ENCODE measurements at regions not wholly inside any gene's neighbourhood (a gene's known extent, or its start where the extent isn't known, plus 50 kb on each side); places are given as distances from the start of the nearest gene placed in this dataset.

DNA sequence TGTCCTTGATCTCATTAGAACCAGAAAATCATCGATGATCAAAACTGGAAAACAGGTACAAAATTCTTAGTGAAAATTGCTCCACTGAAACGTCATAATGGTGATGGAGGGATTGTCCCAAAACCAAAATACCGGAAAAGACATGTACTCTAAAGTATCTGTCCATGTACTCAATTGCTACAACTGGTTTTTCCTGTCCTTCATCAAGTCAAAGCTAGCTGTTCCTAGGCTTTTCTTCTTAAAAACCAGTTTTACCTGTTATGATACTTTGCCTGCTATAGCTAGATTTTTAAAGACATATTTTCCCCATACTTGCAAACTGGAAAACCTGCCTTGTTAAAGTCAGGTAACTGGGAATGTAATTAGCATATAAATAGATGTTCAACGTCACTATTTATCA is 50.5 kb upstream of the LRRC1 start:
- no peak for DNase-seq

DNA sequence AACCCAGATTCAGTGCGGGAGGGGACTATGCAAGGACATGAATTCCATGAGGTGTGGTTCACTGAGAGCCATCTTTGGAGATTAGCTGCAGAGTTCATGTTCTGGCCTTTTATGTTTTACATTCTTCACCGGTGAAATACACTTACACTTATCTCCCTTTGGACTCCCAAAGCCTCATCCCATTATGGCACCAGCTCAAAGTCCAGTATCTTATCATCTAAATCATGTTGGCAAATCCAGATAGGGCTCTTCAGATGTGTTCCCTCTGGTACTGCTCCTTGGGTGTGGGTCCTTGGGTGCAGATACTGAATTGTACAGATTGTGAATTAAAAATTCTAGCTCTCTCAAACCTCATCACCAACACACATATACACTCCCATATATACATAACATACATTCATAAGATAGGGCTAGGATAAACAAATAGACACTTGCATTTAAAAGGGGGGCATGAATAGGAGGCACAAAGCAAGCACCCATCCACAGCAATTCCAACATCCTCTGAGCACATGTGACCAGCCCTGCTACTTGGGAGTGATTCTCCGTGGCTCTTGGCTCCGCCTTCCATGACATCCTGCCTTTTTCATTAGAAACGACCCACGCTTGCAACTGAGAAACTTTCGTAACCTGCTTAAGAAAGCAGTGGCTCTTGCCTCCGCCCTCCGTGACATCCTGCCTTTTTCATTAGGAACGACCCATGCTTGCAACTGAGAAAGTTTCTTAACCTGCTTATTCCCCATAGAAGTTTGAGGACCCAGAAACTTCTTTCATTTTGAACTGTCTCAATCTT is 53.6 kb upstream of the LRRC1 start:
- DNase-seq, result no peak

DNA sequence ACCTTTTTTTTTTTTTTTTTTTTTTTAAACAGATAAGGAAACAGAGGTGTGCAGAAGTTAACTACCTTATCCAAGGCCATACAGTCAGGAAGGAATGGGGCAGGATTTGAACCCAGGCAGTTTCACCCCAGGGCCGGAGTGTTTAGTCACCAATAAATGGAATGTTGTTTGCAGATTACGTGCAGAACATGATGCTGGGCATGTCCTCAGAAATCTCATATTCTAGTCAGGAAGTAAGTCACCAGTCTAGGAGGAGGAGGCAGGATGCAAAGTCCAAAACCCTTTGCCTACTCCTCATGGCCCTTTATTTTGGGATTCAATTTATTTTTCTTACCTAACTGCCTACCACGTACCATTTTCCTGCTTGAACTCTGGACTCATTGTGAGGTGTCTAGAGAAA is 57.1 kb upstream of the LRRC1 start:
- DNase-seq, result no peak

DNA sequence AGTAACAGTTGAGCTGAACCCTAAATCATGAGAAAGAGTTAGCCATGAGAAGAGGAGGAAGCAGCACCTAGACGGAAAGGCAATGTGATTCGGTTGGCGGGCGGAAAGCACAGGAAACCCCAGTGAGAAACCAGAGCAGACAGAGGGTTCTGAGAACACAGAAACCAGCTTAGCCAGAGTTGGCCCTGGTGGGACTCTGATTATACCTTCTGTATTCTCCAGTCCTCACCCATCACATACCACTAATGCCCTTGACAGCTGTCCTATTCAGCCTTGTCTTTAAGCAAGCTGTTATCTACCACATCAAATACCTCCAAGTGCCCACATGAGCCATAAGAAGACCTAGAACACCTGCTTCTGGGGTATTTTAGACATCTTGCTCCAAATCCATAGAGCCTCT is 58.9 kb upstream of the LRRC1 start:
- DNase-seq, result no peak

DNA sequence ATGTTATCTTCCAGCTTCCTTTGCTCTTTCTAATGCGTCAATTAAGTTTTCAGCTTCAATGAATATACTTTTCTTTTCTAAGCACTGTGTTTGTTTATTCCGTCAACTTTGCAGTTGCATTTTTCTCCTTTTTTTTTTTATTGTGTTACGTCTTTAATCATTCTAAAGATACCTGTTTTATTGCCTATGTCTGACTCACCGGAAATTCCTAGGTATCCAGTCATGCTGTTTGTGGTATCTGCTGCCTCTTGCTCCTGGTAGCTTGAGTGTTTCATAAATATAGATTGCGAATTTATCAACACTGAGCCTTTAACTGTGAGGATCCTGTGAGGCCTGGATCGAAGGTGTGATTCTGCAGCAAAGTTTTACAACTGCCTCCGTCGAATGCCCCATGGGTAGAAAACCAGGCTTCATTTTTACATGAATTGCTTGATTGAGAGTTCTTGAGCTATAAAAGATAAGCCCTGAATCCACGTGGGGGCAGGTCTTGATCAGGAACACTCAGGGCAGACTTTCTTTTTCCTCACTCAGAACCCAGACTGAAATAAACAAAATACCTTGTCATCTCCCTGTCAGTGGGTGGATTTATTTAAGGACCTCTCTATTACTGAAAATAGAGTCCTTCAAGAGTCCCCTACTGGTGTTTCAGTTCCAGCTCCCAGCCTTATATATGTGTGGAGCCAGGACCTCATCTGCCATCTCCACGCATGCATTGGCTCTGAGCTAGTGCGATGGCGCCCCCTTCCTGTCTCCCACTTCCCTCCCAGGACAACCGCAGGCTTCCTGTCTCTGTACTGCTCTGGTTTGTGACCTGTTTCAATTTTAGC is 60.1 kb upstream of the LRRC1 start:
- DNase-seq, result no peak

DNA sequence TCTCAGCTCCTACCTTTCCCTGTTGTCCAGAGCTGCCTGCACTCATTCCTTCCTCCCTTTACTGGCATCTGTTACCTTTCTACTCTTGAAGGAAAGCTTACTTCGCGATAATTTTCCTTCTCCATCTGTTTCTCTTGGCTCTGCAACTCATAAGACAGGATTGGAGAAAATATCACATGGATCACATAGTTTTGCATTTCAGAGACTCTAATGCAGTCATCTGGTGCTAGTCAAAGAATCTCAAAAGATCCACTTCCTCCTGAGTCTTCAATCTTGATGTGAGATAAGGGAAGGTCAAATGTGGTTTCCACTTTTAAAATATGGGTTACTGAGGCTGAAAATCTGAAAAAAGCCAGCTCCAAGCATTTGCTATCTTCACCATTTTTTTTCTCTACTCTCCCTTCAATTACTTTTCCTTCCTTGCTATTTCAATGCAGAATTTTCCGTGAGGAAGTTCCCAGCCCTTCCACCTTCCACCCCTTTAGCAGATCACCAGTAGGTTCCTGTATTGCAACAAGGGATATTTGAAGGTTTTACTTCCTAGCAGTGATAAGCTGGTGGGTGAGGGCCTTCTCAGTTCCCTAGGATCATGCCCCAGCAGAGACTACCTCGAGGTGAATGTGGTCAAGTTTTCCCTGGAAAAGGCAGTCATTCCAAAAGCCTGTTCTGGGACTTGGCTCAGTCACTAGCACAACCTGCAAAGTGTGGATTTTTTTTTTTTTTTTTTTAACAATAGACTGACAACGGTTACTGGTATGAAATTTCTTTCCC is 62.8 kb upstream of the LRRC1 start:
- DNase-seq, result no peak

DNA sequence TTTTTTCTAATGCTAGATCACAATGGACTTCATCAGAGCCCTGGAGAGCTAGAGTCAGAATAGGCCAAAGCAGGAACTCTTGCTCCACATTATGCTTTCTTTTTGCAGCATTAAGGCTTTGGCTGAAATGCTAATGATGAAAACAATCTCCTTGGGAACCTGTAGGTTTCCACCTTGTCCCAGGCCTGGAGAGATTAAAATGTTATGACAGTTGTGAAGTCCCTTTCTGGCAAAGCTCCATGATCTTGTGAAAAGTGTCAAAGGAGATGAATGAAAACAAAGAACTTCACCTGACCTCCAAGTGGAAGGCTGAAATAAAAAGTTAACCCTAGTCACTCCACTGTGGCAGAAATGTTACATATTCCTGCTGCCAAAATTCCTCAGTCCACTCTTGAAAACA is 64.0 kb upstream of the LRRC1 start:
- no peak for DNase-seq

DNA sequence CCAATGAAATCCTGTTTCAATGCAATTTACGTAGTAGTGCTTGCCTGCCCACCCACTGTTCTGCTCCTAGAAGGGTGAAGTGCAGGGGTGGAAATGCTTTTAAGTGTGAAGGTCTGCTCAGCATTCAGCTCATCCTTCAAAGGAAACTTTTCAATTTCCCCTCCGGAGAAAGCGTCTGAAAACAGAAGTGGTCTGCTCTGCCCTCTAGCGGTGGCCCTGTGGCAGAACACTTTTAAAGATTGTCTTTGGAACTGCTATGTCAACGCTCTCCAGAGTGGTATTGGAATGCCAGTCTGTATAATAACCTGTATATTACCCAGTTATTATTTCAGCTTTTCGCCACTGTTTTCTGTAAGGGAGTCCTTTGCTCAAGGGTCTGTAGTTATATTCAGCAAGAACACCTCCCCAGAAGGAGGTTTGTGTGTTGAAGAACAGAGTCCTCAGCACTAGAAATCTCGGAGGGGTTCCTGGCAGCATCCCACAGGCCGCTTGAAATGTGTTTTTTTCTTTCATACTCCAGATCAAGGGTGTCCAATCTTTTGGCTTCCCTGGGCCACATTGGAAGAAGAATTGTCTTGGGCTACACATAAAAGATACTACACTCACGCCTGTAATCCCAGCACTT is 63.1 kb upstream of the KLHL31 start:
- peak in 7 of 14 donors; percentile 2 to 51 (median 22) for DNase-seq

DNA sequence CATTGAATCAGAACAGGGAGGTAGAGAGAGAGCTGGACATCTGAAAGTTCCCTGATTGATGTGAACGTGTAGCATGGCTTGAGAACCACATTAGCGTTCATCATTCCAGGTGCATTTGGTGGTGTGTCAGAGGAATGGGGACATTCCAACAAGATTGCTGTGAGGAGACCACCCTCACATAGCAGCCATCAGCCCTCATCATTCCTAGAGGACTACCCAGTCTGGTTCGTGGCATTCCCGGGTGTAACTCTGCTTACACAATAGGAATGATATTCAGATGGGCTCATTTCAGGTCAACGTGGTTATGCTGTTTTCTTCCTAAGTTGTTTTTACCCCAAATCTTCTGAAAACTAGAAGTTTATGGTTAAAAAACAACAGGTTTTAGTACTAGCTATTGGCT is 62.2 kb upstream of the KLHL31 start:
- DNase-seq, result no peak

DNA sequence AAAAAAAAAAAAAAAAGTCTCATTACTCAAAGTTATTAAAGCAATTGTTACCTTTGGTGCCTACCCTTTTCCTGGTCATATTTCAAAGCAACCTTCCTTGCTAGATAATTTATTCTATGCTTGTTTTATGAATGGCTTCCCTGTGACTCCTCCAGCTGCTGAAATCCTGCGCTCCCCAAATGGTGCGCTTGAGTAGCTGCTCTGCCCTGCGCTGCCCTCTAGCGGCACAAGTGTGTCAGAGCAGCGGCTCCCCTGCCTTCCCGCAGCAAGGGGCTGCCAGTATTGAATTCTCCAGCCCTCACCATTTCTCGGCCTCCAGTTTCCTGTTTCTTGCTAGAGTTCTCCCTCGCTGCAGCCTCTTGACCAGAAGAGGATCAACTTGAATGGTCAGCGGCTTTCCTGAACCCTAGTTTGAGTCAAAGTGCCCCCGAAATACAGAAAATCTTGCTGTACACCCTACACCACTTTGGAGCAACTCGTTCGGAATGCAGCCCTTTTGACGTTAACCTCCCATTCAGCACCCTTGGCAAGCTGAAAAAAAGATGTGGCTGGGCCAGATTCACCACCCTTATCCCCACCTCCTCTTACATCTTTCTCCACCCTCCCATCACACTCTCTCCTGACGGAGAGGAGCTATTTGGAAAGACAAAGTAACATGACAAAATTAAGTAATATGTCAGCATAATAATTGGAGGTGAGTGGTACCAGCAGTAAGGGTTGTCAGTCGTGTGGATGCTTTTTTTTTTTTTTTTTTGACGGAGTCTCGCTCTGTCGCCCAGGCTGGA is 60.4 kb upstream of the KLHL31 start:
- DNase-seq, result peak in 13 of 14 donors; percentile 4 to 77 (median 40)

DNA sequence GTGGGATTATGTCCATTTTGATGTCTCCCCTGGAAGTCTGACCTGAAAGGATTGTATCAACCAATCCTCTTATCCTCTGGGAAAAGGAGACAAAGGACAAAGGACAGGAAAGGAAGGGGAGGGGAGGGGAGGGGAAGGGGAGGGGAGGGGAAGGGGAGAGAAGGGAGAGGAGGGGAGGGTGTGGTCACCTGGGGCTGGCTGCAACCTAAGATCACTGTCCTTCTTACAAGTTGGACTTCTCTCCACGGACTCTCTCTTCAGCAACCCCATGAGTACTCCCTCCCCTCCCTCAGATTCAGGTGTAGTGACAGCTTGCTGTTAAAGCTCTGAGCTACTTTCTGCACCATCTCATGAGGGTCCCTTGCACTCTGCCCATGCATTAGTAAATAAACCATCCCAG is 58.9 kb upstream of the KLHL31 start:
- no peak for DNase-seq

DNA sequence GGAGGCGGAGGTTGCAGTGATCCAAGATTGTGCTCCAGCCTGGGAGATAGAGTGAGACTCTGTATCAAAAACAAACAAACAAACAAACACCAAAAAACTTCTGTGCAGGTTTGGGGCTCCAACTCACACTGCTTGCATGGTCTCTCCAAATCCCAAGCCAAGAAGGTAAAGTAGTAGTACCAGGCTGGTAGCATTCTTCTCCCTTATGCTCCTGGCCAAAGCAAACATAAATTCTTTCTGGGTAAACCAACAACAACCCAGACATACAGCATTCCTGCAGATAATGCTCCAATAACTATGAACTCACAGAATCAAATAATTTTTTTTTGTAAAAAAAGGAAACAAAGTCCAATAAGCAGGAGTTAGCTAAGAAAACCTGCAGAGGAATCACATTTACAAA is 57.8 kb upstream of the KLHL31 start:
- DNase-seq, result no peak

DNA sequence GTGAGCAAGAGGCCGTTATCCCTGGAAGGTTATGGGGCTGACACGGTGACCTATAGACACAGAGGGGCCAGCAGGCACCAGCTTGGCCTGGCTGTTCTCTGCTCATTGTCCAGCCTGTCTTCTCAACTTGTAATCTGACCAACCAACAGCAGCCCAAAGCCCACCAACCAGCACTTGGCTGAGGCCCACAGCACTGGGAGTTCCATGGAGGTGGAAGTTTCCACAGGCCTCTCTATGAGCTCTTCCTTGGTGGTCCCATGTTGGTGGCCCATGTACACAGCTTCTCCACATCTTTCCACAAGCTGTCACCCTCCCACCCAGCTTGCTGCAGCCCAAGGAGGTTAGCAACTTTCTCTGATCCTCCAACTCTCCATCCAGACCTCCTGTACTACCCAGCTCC is 56.2 kb upstream of the KLHL31 start:
- DNase-seq, result no peak

DNA sequence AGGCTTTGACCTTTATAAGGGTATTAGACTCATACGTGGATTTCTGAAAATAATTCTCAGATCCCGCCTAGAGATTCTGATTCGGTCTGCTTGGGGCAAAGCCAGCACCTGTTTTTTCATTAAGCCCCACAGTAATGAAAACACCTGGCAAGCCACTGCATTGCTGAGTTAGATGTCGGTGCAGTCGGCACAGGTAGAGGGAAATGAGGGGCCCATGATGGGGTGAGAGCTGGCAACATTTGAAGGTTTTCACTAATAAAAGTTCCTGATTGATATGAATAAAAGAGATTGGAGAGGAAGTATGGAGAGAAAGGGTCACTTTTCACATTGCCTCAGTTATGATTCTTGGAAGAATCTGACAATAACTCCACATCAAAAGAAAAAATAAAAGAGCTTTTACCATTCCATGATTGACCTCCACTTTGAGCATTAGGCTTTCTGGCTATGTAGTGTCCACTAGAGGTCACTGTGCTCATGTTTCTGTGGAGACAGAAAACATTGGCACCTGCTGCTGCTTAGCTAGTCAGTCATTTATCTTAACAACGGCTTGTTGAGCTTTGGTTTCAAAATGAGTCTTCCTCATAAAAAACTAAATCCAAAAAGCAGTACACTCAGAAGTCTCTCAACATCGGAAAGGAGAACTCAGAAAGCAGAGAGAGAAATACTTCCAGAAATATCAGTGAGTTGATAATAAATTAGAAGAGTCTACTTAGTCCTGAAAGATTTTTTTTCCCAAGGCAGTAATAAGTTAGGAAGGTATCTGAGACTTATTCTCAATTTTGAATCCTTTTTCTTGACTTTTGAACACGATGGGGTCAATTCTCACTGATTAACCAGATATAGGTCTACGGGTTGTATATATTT is 53.3 kb upstream of the KLHL31 start:
- DNase-seq, result peak in 5 of 14 donors; percentile 2 to 40 (median 11)

DNA sequence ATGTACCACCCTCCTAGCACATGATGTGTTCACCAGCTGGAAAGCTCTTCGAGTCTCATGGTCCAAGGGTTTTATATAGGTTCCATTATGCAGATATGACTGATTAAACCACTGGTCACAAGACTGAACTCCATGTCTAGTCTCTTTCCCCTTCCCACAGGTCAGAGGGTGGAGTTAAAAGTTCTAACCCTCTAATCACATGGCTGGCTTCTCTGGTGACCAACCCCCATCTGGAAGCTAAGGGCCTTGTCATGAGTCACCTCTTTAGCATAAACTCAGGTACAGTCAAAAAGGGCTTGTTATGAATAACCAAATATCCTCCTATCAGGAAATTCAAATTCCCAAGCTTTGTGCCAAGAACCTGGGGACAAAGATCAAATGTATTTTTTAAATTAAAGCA is 52.0 kb upstream of the KLHL31 start:
- no peak for DNase-seq

DNA sequence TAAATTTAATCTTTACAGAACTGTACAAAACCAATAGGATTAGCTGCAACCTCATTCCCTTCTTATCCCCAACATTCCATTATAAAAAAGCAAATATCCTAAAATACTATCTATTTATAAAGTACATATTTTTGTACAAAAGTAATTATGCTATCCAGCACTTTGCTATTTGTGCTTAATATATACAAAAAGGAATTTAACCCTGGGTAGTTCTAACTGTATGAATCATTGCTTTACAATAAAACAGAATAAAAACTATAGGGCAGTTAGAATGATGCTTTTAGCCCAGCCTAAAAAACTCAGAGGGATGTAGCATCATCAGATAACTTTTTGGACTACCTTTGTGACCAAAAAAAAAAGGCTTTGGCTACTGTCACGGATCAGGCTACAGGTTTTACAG is 49.9 kb upstream of the KLHL31 start:
- no peak for DNase-seq

Measured in C1 segment of cervical spinal cord (tissue), 14 donors.